Mesodermal cell (in vitro differentiated cells): ENCODE measurements at regions not wholly inside any gene's neighbourhood (a gene's known extent, or its start where the extent isn't known, plus 50 kb on each side); places are given as distances from the start of the nearest gene placed in this dataset.

Experiments
- H3K27ac ChIP-seq: 2 replicates; pipeline ENCODE4 v1.7.0; 2013; ENCODE audit warnings: mild to moderate bottlenecking, low read depth, low read length, moderate library complexity; ENCODE audit not compliant: severe bottlenecking
- H3K36me3 ChIP-seq: 2 replicates; pipeline ENCODE4 v1.7.1; 2013; ENCODE audit warnings: mild to moderate bottlenecking, low read length, moderate library complexity; ENCODE audit not compliant: control insufficient read depth, insufficient read depth
- H3K4me1 ChIP-seq: one replicate; pipeline ENCODE4 v1.7.1; 2013; ENCODE audit warnings: mild to moderate bottlenecking, low read length; ENCODE audit not compliant: insufficient read depth, control insufficient read depth, poor library complexity, severe bottlenecking
- H3K4me3 ChIP-seq: 2 replicates; pipeline ENCODE4 v1.7.0; 2013; ENCODE audit warnings: low read length, control low read depth, mild to moderate bottlenecking; ENCODE audit not compliant: insufficient read depth, poor library complexity, severe bottlenecking; ENCODE audit errors: extremely low read depth
- H3K9me3 ChIP-seq: 2 replicates; pipeline ENCODE4 v1.7.1; 2013; ENCODE audit warnings: mild to moderate bottlenecking, low read length, moderate library complexity; ENCODE audit not compliant: control insufficient read depth
- WGBS, 2 experiments: methylation state at CpG; one replicate each; pipeline ENCODE4 v1.1.5; 2013; ENCODE audit warnings: missing lambda C conversion rate in 2 of 2; ENCODE audit not compliant: insufficient coverage in 2 of 2; 5-methylcytosine and 5-hydroxymethylcytosine counted together

DNA sequence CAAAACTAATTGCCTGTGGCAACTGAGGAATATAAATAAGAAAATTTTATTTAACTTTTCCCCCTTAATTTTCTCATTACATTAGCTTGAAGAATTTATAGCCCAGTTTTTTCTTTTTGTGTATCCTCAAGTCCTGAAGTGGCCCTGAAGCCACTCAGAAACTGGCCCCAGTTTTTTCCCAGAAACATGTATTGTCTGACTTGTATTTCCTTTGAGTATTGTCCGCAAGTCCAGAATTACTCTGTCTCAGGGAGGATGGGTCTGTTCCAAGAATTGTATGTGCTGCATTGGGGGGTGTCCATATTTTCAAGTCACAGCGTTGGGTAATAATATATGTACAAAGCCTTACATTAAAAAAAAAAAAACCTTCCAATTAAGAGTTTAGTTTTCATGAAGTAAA is 149.7 kb upstream of the IL12A start:
- Histone ChIP-seq H3K9me3 (no peaks in the 10 kb centered on the region), H3K4me1 (peaks cover 35% of the 10 kb centered on the region), H3K4me3 (no peak overlapping the region), H3K27ac (no peak overlapping the region), H3K36me3 (no peaks in the 10 kb centered on the region)
- WGBS, 2 experiments: no CpG with 5 or more reads among the region's 2 CpGs

DNA sequence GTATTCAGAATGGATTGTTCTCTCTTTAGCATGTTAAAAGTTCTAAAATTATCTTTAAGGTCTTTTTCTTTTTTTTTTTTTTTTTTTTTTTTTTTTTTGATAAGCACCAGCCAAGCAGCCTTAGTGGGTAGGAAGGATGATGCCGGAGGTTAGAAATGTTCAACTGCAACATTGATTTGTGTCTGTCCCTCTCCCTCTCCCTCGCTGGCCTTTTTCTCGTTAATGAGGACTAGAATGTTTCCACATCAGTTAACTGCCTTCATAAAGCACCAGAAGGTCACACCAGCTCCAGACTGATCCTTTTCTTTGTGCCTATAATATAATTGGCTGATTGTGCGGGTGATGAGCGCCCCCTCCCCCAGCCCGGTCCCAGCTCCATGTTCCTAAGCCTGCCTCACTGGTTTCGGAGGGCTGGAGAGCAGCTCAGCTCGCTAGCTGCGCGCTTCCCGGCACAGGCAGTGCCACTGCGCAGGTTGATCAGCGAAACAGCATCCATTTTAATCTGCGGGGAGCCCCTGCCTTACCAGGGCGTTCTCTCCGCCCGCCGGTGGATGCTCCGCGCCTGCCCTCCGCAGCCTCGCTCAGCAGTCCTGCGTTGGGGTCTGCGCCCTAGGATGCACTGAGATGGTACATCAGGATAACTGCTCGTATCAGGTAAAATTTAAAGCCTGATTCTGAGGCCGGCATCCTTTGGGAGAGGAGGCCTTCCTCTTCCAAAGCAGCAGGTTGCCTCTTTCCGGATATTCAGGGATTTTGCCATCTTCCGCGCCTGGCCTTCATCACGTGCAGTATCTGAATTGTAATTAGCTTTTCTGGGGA is 148.9 kb upstream of the IL12A start, which contains the start of gene SCHIP1:
Gene SCHIP1 (plus strand): TSS at position 301 of the 819 bp plus-strand sequence.
- H3K4me3 ChIP-seq: peak within 1 kb of the TSS; percentile 14

DNA sequence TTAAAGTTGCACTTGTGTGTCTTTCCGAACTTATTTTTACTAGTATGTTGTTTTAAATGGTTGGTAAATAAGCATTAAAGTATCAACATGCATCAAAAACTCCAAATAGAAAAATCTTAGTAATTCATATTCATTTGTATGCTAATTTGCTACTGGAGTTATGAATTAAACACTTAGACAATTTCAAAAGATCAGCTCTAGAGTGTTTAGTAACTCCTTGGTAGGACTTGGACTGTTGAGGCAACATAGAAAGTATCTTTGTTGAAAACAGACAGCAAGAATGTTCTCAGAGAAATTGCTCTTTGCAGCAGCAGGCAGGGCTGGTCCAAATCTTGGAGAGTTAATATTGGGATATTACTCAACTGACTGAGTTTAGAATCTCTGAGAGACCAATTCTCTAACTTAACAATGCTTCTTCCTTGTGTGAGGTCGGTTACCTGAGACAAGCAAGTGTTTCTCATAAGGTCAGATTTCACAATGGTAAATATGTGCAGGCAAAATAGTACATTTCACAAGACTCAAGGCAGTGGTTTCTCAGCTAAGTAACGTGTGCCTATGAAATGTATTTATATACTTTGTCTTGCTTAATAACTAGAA is 147.8 kb upstream of the IL12A start:
- no peaks in the 10 kb centered on the region for H3K36me3 ChIP-seq
- WGBS, 2 experiments: no CpG with 5 or more reads among the region's 3 CpGs
- H3K9me3 ChIP-seq: no peaks in the 10 kb centered on the region
- H3K4me3 ChIP-seq: peak overlapping the region; percentile 14
- peaks cover 45% of the 10 kb centered on the region for H3K4me1 ChIP-seq
- no peak overlapping the region for H3K27ac ChIP-seq

More for the DNA sequence above, 148.9 kb upstream of the IL12A start, which contains the start of gene SCHIP1:
- 45 to 51% methylated on average over 23 to 24 of the region's 30 CpGs for WGBS, 2 experiments
- H3K9me3 ChIP-seq: no peaks in the 10 kb centered on the region
- H3K27ac ChIP-seq: peak within 1 kb of the TSS; percentile 75
- H3K36me3 ChIP-seq: no peaks in the 10 kb centered on the region
- H3K4me1 ChIP-seq: peaks cover 43% of the 10 kb centered on the region

DNA sequence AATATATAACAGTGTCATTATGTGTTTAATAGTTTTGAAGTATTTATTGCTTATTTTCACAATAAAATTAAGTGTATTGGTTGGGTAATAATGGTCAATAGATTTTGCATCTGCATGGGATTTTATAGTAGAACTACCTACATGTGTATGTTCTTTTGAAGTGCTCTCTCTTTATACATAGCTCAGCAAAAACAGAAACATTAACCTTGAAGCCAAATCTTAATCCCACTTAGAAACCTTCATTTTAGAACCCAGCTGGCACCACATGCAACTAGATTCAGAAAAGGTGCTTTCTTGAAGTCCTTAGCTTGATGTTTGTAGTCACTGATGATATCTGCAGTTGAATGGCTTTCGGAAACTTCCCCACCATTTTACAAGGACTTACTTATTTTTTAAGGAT is 146.9 kb upstream of the IL12A start:
- no CpG with 5 or more reads among the region's 1 CpG for WGBS, 2 experiments
- H3K27ac ChIP-seq: no peak overlapping the region
- H3K9me3 ChIP-seq: no peaks in the 10 kb centered on the region
- peaks cover 38% of the 10 kb centered on the region for H3K4me1 ChIP-seq
- no peak overlapping the region for H3K4me3 ChIP-seq
- H3K36me3 ChIP-seq: no peaks in the 10 kb centered on the region

DNA sequence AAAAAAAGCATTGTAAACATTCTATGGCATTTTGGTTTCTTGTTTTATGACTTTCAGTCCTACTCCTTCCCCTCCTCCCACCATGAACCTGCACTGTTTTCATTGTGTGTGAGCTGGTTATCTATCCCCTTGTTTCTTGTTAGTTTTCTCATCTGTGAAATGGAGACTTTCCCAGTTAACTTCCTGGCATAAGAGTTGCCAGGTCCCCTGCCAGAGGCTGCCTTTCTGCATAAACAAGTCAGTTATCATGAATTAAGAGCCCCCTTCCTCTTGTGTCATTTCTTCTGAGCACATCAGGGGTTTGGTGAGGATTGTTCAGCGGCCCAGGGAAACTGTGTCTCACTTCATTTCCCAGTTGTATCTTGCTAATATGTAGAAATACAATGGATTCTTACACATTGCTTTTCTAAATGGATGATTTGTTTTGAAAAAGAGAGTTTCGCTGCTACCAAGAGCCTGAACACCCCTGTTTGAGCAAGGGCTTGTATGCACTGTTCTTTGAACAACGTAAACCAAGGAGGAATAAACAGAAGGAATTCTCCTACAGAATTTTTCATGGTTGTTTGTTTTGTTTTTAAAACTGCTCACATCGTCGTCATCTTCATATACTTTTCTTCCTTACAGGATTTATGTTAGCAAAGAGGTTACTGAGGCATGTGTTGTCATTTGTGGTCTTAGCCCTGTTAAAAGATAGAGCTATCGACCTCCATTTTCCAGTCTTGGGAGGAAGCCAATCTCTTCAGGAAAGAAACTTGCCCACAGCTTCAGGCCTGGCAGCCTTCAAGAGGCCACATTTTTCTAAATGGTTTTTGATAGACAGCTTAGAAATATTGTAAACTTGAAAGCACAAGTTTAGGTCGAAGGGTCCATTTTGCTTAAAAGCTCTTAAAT is 144.6 kb upstream of the IL12A start:
- Histone ChIP-seq H3K4me3 (no peak overlapping the region), H3K27ac (peak overlapping the region; percentile 48), H3K9me3 (peaks cover 4% of the 10 kb centered on the region), H3K4me1 (peaks cover 27% of the 10 kb centered on the region), H3K36me3 (peaks cover 11% of the 10 kb centered on the region)
- 88 to 100% methylated on average over 2 of the region's 7 CpGs for WGBS, 2 experiments

DNA sequence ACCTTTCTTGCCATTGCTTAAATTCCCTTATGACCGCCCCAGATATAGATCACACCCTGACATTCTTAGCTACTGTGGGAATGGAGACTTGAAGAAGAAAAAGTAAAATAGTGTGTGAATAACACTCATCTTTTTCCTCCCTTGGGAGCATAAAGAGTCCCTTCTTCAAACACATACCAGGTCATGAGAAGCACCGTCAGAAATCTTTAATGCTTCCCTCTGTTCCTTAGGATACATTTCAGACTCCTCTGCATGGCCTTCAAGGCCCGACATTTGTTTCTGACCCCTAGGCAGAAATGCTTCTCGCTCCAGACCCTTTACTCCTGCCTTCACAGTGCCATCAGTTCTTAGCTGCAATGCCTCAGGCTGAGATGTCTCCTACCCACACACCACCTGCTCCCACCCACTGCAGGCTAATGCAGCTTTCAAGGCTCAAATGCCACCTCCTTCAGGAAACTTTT is 143.8 kb upstream of the IL12A start:
- Histone ChIP-seq H3K4me3 (no peak overlapping the region), H3K36me3 (peaks cover 11% of the 10 kb centered on the region), H3K27ac (peak overlapping the region; percentile 31), H3K9me3 (peaks cover 4% of the 10 kb centered on the region), H3K4me1 (peaks cover 24% of the 10 kb centered on the region)
- 80 to 87% methylated on average over 3 of the region's 4 CpGs for WGBS, 2 experiments

DNA sequence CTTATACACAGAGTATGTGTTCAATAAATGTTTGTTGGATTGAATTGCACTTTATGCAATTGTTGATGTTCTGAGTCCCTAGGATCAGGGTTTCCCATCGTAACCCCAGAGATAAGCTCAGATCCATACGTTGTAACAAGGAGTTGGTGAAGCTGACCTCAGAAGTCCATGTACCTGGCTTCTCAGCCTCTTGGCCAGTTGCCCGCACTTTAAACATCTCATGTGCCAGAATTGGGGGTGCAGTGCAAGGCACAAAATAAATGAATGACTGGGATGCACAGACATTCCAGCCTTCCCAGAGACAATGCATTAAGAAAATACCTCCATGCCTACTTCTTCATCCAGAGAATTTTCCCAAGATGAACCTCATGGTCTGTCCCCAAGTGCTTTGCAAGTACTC is 142.9 kb upstream of the IL12A start:
- Histone ChIP-seq H3K4me3 (no peak overlapping the region), H3K4me1 (peaks cover 17% of the 10 kb centered on the region), H3K36me3 (peaks cover 11% of the 10 kb centered on the region), H3K27ac (no peak overlapping the region), H3K9me3 (peaks cover 4% of the 10 kb centered on the region)
- 90 to 96% methylated on average over 3 of the region's 3 CpGs for WGBS, 2 experiments

DNA sequence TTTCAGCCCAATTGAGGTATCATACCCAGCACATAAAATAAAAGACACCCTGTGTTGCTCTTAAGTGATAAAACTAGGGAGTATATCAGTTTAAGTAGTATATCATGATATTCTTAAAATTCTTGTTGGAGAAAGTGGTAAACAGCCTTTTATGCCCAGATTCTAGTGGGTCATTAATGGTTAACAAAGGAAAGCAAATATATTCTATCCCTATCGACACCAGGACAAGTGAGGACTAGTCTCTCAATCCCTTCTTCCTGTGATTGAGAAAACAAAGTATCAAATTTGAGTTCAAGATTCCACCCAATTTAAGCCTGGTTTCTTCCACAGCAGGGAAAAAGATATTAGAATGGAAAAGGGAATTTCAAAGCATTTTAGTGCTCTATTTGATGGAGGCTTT is 142.4 kb upstream of the IL12A start:
- Histone ChIP-seq H3K27ac (no peak overlapping the region), H3K4me1 (peaks cover 20% of the 10 kb centered on the region), H3K36me3 (peaks cover 11% of the 10 kb centered on the region), H3K4me3 (no peak overlapping the region), H3K9me3 (peaks cover 4% of the 10 kb centered on the region)
- 100% methylated on average over 1 of the region's 1 CpG for WGBS, 2 experiments

DNA sequence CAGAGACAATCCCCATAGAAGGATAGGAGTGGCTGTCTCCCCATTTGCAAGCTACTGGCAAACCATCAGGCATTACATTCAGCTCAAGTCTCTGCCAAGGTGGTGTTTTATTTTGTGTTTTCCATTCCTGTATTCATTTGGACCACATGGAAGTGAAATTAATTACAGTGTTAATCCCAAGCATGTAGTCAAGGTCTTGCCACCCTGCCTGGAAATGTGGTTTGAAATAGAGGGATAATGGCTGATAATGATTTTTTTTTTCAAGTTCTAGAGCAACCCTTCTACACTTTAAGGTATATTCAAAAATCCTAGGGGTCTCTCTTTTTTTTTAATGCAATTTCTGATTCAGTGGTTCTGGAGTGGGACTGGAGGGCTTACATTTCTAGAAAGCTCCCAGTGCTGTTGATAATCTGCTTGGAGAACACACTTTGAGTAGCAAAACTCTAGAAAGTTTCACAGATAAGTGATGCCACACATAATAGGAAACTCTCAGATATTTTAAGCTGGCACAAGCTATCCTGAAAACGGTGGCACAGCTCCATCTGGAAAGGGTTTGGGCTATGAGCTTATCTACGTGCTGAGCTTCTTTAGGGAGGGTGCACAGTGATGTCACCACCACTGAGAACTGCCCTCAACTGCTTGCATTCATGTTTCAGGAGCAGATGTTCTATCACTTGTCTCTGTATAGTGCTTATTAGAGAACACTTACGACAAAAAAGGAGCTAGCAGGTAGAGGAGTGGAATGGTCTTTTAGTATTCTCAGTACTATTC is 140.1 kb upstream of the IL12A start:
- Histone ChIP-seq H3K4me3 (no peak overlapping the region), H3K9me3 (peaks cover 4% of the 10 kb centered on the region), H3K27ac (no peak overlapping the region), H3K4me1 (peaks cover 43% of the 10 kb centered on the region), H3K36me3 (peaks cover 11% of the 10 kb centered on the region)
- 90 to 93% methylated on average over 2 of the region's 3 CpGs for WGBS, 2 experiments

DNA sequence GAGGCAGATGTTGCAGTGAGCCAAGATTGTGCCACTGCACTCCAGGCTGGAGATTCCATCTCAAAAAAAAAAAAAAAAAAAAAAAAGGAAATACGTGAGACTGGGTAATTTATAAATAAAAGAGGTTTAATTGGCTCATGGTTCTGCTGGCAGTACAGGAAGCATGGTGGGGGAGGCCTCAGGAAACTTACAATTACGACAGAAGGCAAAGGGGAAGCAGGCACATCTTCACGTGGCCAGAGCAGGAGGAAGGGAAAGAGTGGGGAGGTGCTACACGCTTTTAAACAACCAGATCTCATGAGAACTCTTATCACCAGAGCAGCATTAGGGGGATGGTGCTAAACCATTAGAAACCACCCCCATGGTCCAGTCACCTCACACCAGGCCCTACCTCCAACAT is 138.2 kb upstream of the IL12A start:
- 92% methylated on average over 1 of the region's 4 CpGs; no CpG with 5 or more reads in 1 of the 2 experiments for WGBS, 2 experiments
- Histone ChIP-seq H3K9me3 (peaks cover 4% of the 10 kb centered on the region), H3K27ac (no peak overlapping the region), H3K4me3 (no peak overlapping the region), H3K36me3 (peaks cover 11% of the 10 kb centered on the region), H3K4me1 (peaks cover 44% of the 10 kb centered on the region)
